Esophagus muscularis mucosa (tissue), 4 donors: ENCODE measurements at regions not wholly inside any gene's neighbourhood (a gene's known extent, or its start where the extent isn't known, plus 50 kb on each side); places are given as distances from the start of the nearest gene placed in this dataset.

Source experiments
- DNase-seq: peaks from one replicate; pipeline ENCODE4 v3.0.0-alpha.2; 2017; ENCODE audit errors: extremely low spot score
- H3K27ac ChIP-seq, 4 donors: fragments of 200-600 bp; sonication (generic); replicated peaks in 1 of 4; 1 replicate in 3 of 4; 2 replicates in 1 of 4; pipeline ENCODE4 v1.5.1; 2016 to 2019; ENCODE audit warnings: mild to moderate bottlenecking in 1 of 4
- H3K27me3 ChIP-seq, 4 donors: fragments of 200-600 bp; sonication (generic); one replicate each; pipeline versions ENCODE4 v1.5.1 to v1.6.0; 2016 to 2019
- H3K36me3 ChIP-seq, 4 donors: fragments of 200-600 bp; sonication (generic); one replicate each; pipeline ENCODE4 v1.5.1; 2016 to 2019
- H3K4me1 ChIP-seq, 4 donors: fragments of 200-600 bp; sonication (generic); one replicate each; pipeline ENCODE4 v1.5.1; 2016 to 2019
- H3K4me3 ChIP-seq, 4 donors: fragments of 200-600 bp; sonication (generic); 1 replicate in 2 of 4; 2 replicates in 2 of 4; pipeline ENCODE4 v1.5.1; 2016 to 2019; ENCODE audit warnings: mild to moderate bottlenecking in 4 of 4, moderate library complexity in 1 of 4
- H3K9me3 ChIP-seq, 4 donors: fragments of 200-600 bp; sonication (generic); 1 replicate in 3 of 4; 2 replicates in 1 of 4; pipeline ENCODE4 v1.5.1; 2016 to 2019
- CTCF ChIP-seq, 3 experiments: fragments of 200-600 bp in 2 of 3; fragments of 450-650 bp in 1 of 3; sonication (generic) in 2 of 3; IDR thresholded peaks; one replicate each; pipeline ENCODE4 v1.5.1; 2017 to 2019; ENCODE audit warnings: antibody characterized with exemption in 3 of 3, mild to moderate bottlenecking in 2 of 3, moderate library complexity in 1 of 3
- EP300 ChIP-seq: sonication (generic); formaldehyde crosslinking; IDR thresholded peaks from one replicate; pipeline ENCODE4 v1.6.1; 2017; ENCODE audit warnings: antibody characterized with exemption
- POLR2A ChIP-seq: fragments of 450-650 bp; IDR thresholded peaks from one replicate; pipeline ENCODE4 v1.6.1; 2017; ENCODE audit warnings: antibody characterized with exemption, moderate library complexity, mild to moderate bottlenecking, low read depth
- POLR2AphosphoS5 ChIP-seq, 2 donors: sonication (generic); formaldehyde crosslinking; IDR thresholded peaks; one replicate each; pipeline ENCODE4 v1.6.1; 2017; ENCODE audit warnings: antibody characterized with exemption in 2 of 2
- WGBS: methylation state at CpG from one replicate; pipeline ENCODE4 v1.1.5; 2018; 5-methylcytosine and 5-hydroxymethylcytosine counted together
- intact Hi-C: fragments of 100-400 bp; cut with DNase I; formaldehyde crosslinking; loops from one replicate; pipeline ENCODE4 v1.15.1; 2023

GRCh38 chr1:99133756-99134500, 129.3 kb upstream of the PLPPR5 start:
- 24% methylated on average over 3 of the region's 3 CpGs for WGBS
- Histone ChIP-seq H3K9me3 (no peaks in the 10 kb centered on the region), H3K27me3 (no peaks in the 10 kb centered on the region), H3K4me1 (no peaks in the 10 kb centered on the region), H3K4me3 (no peak overlapping the region), H3K27ac (no peak overlapping the region), H3K36me3 (no peaks in the 10 kb centered on the region)
- TF ChIP-seq CTCF (IDR thresholded peaks at IDR 0.05) (no peak), EP300 (no peak), POLR2AphosphoS5 (IDR thresholded peaks at IDR 0.05) (no peak), POLR2A (no peak)
- intact Hi-C loops, result no loop called here
- DNase-seq, result no peak

- Histone ChIP-seq H3K27me3 (no peaks in the 10 kb centered on the region), H3K36me3 (no peaks in the 10 kb centered on the region), H3K9me3 (no peaks in the 10 kb centered on the region), H3K4me1 (no peaks in the 10 kb centered on the region), H3K27ac (no peak overlapping the region), H3K4me3 (no peak overlapping the region)
- no peak for DNase-seq
- intact Hi-C loops, result no loop called here
- WGBS, result 100% methylated on average over 1 of the region's 1 CpG
- TF ChIP-seq CTCF (IDR thresholded peaks at IDR 0.05) (no peak), POLR2A (no peak), POLR2AphosphoS5 (IDR thresholded peaks at IDR 0.05) (no peak), EP300 (no peak)
Measured at GRCh38 chr1:99137554-99138206, 126.6 kb upstream of the PLPPR4 start.

- TF ChIP-seq CTCF (IDR thresholded peaks at IDR 0.05) (no peak), POLR2A (no peak), EP300 (no peak), POLR2AphosphoS5 (IDR thresholded peaks at IDR 0.05) (no peak)
- Histone ChIP-seq H3K4me3 (no peak overlapping the region), H3K27me3 (no peaks in the 10 kb centered on the region), H3K36me3 (no peaks in the 10 kb centered on the region), H3K9me3 (no peaks in the 10 kb centered on the region), H3K4me1 (no peaks in the 10 kb centered on the region), H3K27ac (no peak overlapping the region)
- intact Hi-C loops, result no loop called here
- 89% methylated on average over 11 of the region's 11 CpGs for WGBS
- DNase-seq, result no peak
Measured at GRCh38 chr1:99139876-99140275, 124.4 kb upstream of the PLPPR4 start.

GRCh38 chr1:99146129-99146848, 118.0 kb upstream of the PLPPR4 start:
- WGBS, result 86% methylated on average over 12 of the region's 15 CpGs
- no peak for DNase-seq

More at GRCh38 chr1:99146129-99146848, 118.0 kb upstream of the PLPPR4 start:
- H3K27ac ChIP-seq, result no peak overlapping the region
- intact Hi-C loops, result no loop called here
- no peaks in the 10 kb centered on the region for H3K4me1 ChIP-seq
- H3K36me3 ChIP-seq, result no peaks in the 10 kb centered on the region
- TF ChIP-seq POLR2AphosphoS5 (IDR thresholded peaks at IDR 0.05) (no peak), POLR2A (no peak), EP300 (no peak), CTCF (IDR thresholded peaks at IDR 0.05) (no peak)
- H3K9me3 ChIP-seq, result no peaks in the 10 kb centered on the region
- H3K4me3 ChIP-seq, result no peak overlapping the region
- peaks cover 0 to 12% (median 0%) of the 10 kb centered on the region in 4 donors for H3K27me3 ChIP-seq
